HEK293 (cell line): ENCODE measurements at regions not wholly inside any gene's neighbourhood (a gene's known extent, or its start where the extent isn't known, plus 50 kb on each side); places are given as distances from the start of the nearest gene placed in this dataset.

Experiments used
- CTCF ChIA-PET: fragments of 350-600 bp; formaldehyde crosslinking; extraction: SDS; loops from one replicate; lab custom pipeline; 2021; ENCODE audit warnings: antibody characterized with exemption; lab: Yijun Ruan, JAX
- POLR2A ChIA-PET: fragments of 300-600 bp; formaldehyde crosslinking; extraction: SDS; loops from one replicate; lab custom pipeline; 2020; ENCODE audit warnings: antibody characterized with exemption, inconsistent platforms; lab: Yijun Ruan, JAX
- H3K27ac ChIP-seq: fragments of 200-500 bp; sonication (Bioruptor generic); 2 replicates; pipeline ENCODE4 v1.5.1; 2014; ENCODE audit warnings: low read depth, low read length, control low read depth, inconsistent platforms; ENCODE audit errors: extremely low read depth
- H3K36me3 ChIP-seq, 2 experiments: fragments of 200-500 bp in 1 of 2; sonication (Bioruptor generic) in 1 of 2; 1 replicate in 1 of 2; 2 replicates in 1 of 2; pipeline ENCODE4 v1.5.1; 2014 to 2017; ENCODE audit warnings: inconsistent platforms in 2 of 2, low read length in 2 of 2; ENCODE audit not compliant: control insufficient read depth in 2 of 2, insufficient read depth in 1 of 2
- H3K4me1 ChIP-seq: fragments of 200-500 bp; sonication (Bioruptor generic); 2 replicates; pipeline ENCODE4 v1.5.1; 2014; ENCODE audit warnings: mild to moderate bottlenecking, low read length, inconsistent platforms; ENCODE audit not compliant: control insufficient read depth, insufficient read depth
- H3K4me3 ChIP-seq: 2 replicates; pipeline ENCODE4 v1.5.1; 2011; ENCODE audit warnings: low read depth, mild to moderate bottlenecking, control low read depth, low read length, moderate library complexity
- H3K9me3 ChIP-seq: fragments of 200-500 bp; sonication (Bioruptor generic); 2 replicates; pipeline ENCODE4 v1.5.1; 2014; ENCODE audit warnings: low read depth, low read length, inconsistent platforms; ENCODE audit not compliant: control insufficient read depth, insufficient read depth
- ATF2 ChIP-seq: fragments of 450-650 bp; formaldehyde crosslinking; IDR thresholded peaks from 2 replicates; pipeline ENCODE4 v1.5.1; 2016; ENCODE audit warnings: missing biosample characterization, missing genetic modification characterization, low read depth
- GLI4 ChIP-seq: fragments of 450-650 bp; formaldehyde crosslinking; IDR thresholded peaks from 2 replicates; pipeline ENCODE4 v1.5.1; 2016; ENCODE audit warnings: missing biosample characterization, missing genetic modification characterization
- KLF16 ChIP-seq: fragments of 450-650 bp; formaldehyde crosslinking; IDR thresholded peaks from 2 replicates; pipeline ENCODE4 v1.5.1; 2017; ENCODE audit warnings: missing biosample characterization, missing genetic modification characterization
- PRDM4 ChIP-seq: fragments of 450-650 bp; formaldehyde crosslinking; IDR thresholded peaks from 2 replicates; pipeline ENCODE4 v1.5.1; 2017; ENCODE audit warnings: missing biosample characterization, missing genetic modification characterization
- SP7 ChIP-seq: fragments of 450-650 bp; formaldehyde crosslinking; IDR thresholded peaks from 2 replicates; pipeline ENCODE4 v1.5.1; 2016; ENCODE audit warnings: missing biosample characterization, missing genetic modification characterization
- ZBTB8A ChIP-seq: fragments of 450-650 bp; formaldehyde crosslinking; IDR thresholded peaks from 2 replicates; pipeline ENCODE4 v1.5.1; 2016; ENCODE audit warnings: missing biosample characterization, missing genetic modification characterization
- ZIC2 ChIP-seq: fragments of 450-650 bp; formaldehyde crosslinking; IDR thresholded peaks from 2 replicates; pipeline ENCODE4 v1.5.1; 2016; ENCODE audit warnings: missing biosample characterization, missing genetic modification characterization
- ZNF112 ChIP-seq: fragments of 450-650 bp; formaldehyde crosslinking; IDR thresholded peaks from 2 replicates; pipeline ENCODE4 v1.5.0; 2017; ENCODE audit warnings: missing biosample characterization, missing genetic modification characterization
- ZNF155 ChIP-seq: fragments of 450-650 bp; formaldehyde crosslinking; IDR thresholded peaks from 2 replicates; pipeline ENCODE4 v1.5.1; 2016; ENCODE audit warnings: missing biosample characterization, missing genetic modification characterization
- ZNF221 ChIP-seq: fragments of 450-650 bp; formaldehyde crosslinking; IDR thresholded peaks from 2 replicates; pipeline ENCODE4 v1.5.1; 2017; ENCODE audit warnings: missing biosample characterization, missing genetic modification characterization, borderline replicate concordance
- ZNF223 ChIP-seq: fragments of 450-650 bp; formaldehyde crosslinking; IDR thresholded peaks from 2 replicates; pipeline ENCODE4 v1.5.1; 2016; ENCODE audit warnings: missing biosample characterization, missing genetic modification characterization
- ZNF302 ChIP-seq: fragments of 450-650 bp; formaldehyde crosslinking; IDR thresholded peaks from 2 replicates; pipeline ENCODE4 v1.5.1; 2016; ENCODE audit warnings: missing biosample characterization, missing genetic modification characterization, low read depth
- ZNF311 ChIP-seq: fragments of 450-650 bp; formaldehyde crosslinking; IDR thresholded peaks from 2 replicates; pipeline ENCODE4 v1.5.1; 2017; ENCODE audit warnings: missing biosample characterization, missing genetic modification characterization, borderline replicate concordance
- ZNF423 ChIP-seq: fragments of 450-650 bp; formaldehyde crosslinking; IDR thresholded peaks from 2 replicates; pipeline ENCODE4 v1.5.1; 2016; ENCODE audit warnings: missing biosample characterization, missing genetic modification characterization
- ZNF488 ChIP-seq: fragments of 450-650 bp; formaldehyde crosslinking; IDR thresholded peaks from 2 replicates; pipeline ENCODE4 v1.5.1; 2016; ENCODE audit warnings: missing biosample characterization, missing genetic modification characterization
- ZNF670 ChIP-seq: fragments of 450-650 bp; formaldehyde crosslinking; IDR thresholded peaks from 2 replicates; pipeline ENCODE4 v1.5.1; 2016; ENCODE audit warnings: missing biosample characterization, missing genetic modification characterization, low read depth
- ZNF76 ChIP-seq: fragments of 450-650 bp; formaldehyde crosslinking; IDR thresholded peaks from 2 replicates; pipeline ENCODE4; 2016; ENCODE audit warnings: low read depth, missing biosample characterization, missing genetic modification characterization, borderline replicate concordance
- ZNF785 ChIP-seq: fragments of 450-650 bp; formaldehyde crosslinking; IDR thresholded peaks from 2 replicates; pipeline ENCODE4 v1.5.1; 2016; ENCODE audit warnings: missing biosample characterization, missing genetic modification characterization
- ZNF792 ChIP-seq: fragments of 450-650 bp; formaldehyde crosslinking; IDR thresholded peaks from 2 replicates; pipeline ENCODE4 v1.5.1; 2016; ENCODE audit warnings: missing biosample characterization, missing genetic modification characterization
- ZNF843 ChIP-seq: fragments of 450-650 bp; formaldehyde crosslinking; IDR thresholded peaks from 2 replicates; pipeline ENCODE4 v1.5.1; 2016; ENCODE audit warnings: missing biosample characterization, missing genetic modification characterization
- ZSCAN16 ChIP-seq: fragments of 450-650 bp; formaldehyde crosslinking; IDR thresholded peaks from 2 replicates; pipeline ENCODE4 v1.5.1; 2016; ENCODE audit warnings: missing biosample characterization, missing genetic modification characterization
- TF ChIP-seq, protein P1 (sequence below): fragments of 450-650 bp; formaldehyde crosslinking; IDR thresholded peaks from 2 replicates; pipeline ENCODE4 v1.5.1; 2016; ENCODE audit warnings: missing biosample characterization, missing genetic modification characterization

- CTCF ChIA-PET, result no interaction called here
- Histone ChIP-seq H3K4me3 (no peak overlapping the region), H3K27ac (no peak overlapping the region), H3K36me3 (no peaks in the 10 kb centered on the region), H3K4me1 (no peaks in the 10 kb centered on the region), H3K9me3 (no peaks in the 10 kb centered on the region)
- POLR2A ChIA-PET, result no interaction called here
- TF ChIP-seq ZNF843 (tag by site-specific recombination), result no peak
- no peak for TF ChIP-seq ZNF155 (tag by site-specific recombination)
- TF ChIP-seq ZNF792 (tag by site-specific recombination), result no peak
- no peak for TF ChIP-seq ZNF76
These were observed 135.4 kb downstream of the SP3 start for GRCh38 chr2:173829727-173830126.

DNA sequence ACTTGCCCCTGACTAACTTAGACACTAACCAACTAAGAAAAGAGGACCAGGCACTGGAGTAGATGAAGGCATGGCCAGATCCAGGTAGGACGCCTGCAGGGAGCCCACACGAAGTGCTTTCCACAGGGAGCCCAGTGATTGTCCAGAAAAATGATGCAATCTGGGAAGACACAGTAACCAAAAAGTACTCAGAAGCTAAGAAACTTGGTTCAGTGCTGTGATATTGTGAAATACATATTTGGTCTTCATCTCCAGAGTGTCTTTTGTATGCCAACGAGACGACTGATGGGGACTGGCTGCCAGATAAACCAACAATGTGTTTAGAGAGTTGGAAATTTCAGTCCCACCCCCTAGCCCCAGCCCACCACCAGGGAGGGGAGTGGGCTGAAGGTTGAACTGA, 135.0 kb downstream of the SP3 start:
- no peak for TF ChIP-seq ZNF221
- TF ChIP-seq ZNF311, result no peak
- TF ChIP-seq ZNF670 (tag by site-specific recombination), result no peak
- TF ChIP-seq KLF16 (tag by site-specific recombination), result no peak
- no peak for TF ChIP-seq ZNF843 (tag by site-specific recombination)
- no peak for TF ChIP-seq ATF2 (tag by site-specific recombination)
- TF ChIP-seq, protein P1, sequence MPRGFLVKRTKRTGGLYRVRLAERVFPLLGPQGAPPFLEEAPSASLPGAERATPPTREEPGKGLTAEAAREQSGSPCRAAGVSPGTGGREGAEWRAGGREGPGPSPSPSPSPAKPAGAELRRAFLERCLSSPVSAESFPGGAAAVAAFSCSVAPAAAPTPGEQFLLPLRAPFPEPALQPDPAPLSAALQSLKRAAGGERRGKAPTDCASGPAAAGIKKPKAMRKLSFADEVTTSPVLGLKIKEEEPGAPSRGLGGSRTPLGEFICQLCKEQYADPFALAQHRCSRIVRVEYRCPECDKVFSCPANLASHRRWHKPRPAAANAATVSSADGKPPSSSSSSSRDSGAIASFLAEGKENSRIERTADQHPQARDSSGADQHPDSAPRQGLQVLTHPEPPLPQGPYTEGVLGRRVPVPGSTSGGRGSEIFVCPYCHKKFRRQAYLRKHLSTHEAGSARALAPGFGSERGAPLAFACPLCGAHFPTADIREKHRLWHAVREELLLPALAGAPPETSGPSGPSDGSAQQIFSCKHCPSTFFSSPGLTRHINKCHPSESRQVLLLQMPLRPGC (tag by site-specific recombination), result no peak
- no peak for TF ChIP-seq ZBTB8A (tag by site-specific recombination)
- no peak for TF ChIP-seq SP7 (tag by site-specific recombination)
- TF ChIP-seq ZNF785, result no peak
- TF ChIP-seq ZSCAN16 (tag by site-specific recombination), result no peak
- TF ChIP-seq ZNF423 (tag by site-specific recombination), result no peak
- TF ChIP-seq ZNF112 (tag by site-specific recombination), result no peak
- TF ChIP-seq ZNF488 (tag by site-specific recombination), result no peak
- no peak for TF ChIP-seq GLI4 (tag by site-specific recombination)
- no peak for TF ChIP-seq ZNF223 (tag by site-specific recombination)
- TF ChIP-seq ZNF302 (tag by site-specific recombination), result no peak
- TF ChIP-seq PRDM4, result no peak
- TF ChIP-seq ZIC2 (tag by site-specific recombination), result no peak
- Histone ChIP-seq H3K4me3 (no peak overlapping the region), H3K27ac (no peak overlapping the region), H3K9me3 (no peaks in the 10 kb centered on the region), H3K36me3 (no peaks in the 10 kb centered on the region), H3K4me1 (no peaks in the 10 kb centered on the region)
- ChIA-PET CTCF (no interaction called here), POLR2A (no interaction called here)
